ENCODE measurements at regions not wholly inside any gene's neighbourhood (a gene's known extent, or its start where the extent isn't known, plus 50 kb on each side); places are given as distances from the start of the nearest gene placed in this dataset.

GRCh38 chr6:21707524-21708319 lies 114.2 kb downstream of the SOX4 start:
- Histone ChIP-seq H3K27ac (ENCODE audit: low read length) (no peak overlapping the region), H3K4me3 (ENCODE audit: low read length) (no peak overlapping the region), H3K4me1 (ENCODE audit: control insufficient read depth, insufficient read depth, low read length) (no peaks in the 10 kb centered on the region), H3K9me3 (replicated peaks; ENCODE audit: control insufficient read depth, low read depth, low read length) (no peaks in the 10 kb centered on the region), H3K27me3 (ENCODE audit: control insufficient read depth, insufficient read depth, low read length) (no peaks in the 10 kb centered on the region), H3K36me3 (ENCODE audit: control insufficient read depth, insufficient read depth, low read length) (no peaks in the 10 kb centered on the region)
- DNase-seq, result no peak
- no CpG with 5 or more reads among the region's 3 CpGs for WGBS (ENCODE audit: insufficient coverage)

- Histone ChIP-seq H3K4me3 (ENCODE audit: low read length) (no peak overlapping the region), H3K27me3 (ENCODE audit: control insufficient read depth, insufficient read depth, low read length) (no peaks in the 10 kb centered on the region), H3K27ac (ENCODE audit: low read length) (no peak overlapping the region), H3K9me3 (replicated peaks; ENCODE audit: control insufficient read depth, low read depth, low read length) (no peaks in the 10 kb centered on the region), H3K36me3 (ENCODE audit: control insufficient read depth, insufficient read depth, low read length) (no peaks in the 10 kb centered on the region), H3K4me1 (ENCODE audit: control insufficient read depth, insufficient read depth, low read length) (no peaks in the 10 kb centered on the region)
- DNase-seq, result no peak
These were observed 114.7 kb downstream of the SOX4 start for GRCh38 chr6:21708320-21708580.

- no peaks in the 10 kb centered on the region for H3K27me3 ChIP-seq (ENCODE audit: control insufficient read depth, insufficient read depth, low read length)
- no peaks in the 10 kb centered on the region for H3K4me1 ChIP-seq (ENCODE audit: control insufficient read depth, insufficient read depth, low read length)
- 67% methylated on average over 1 of the region's 1 CpG for WGBS (ENCODE audit: insufficient coverage)
- no peak for DNase-seq
- H3K4me3 ChIP-seq (ENCODE audit: low read length), result no peak overlapping the region
- H3K9me3 ChIP-seq (replicated peaks; ENCODE audit: control insufficient read depth, low read depth, low read length), result no peaks in the 10 kb centered on the region
- no peaks in the 10 kb centered on the region for H3K36me3 ChIP-seq (ENCODE audit: control insufficient read depth, insufficient read depth, low read length)
- H3K27ac ChIP-seq (ENCODE audit: low read length), result no peak overlapping the region
These were observed 116.7 kb downstream of the SOX4 start for GRCh38 chr6:21710216-21710615.

GRCh38 chr6:21710908-21711627 lies 117.5 kb downstream of the SOX4 start:
- H3K36me3 ChIP-seq (ENCODE audit: control insufficient read depth, insufficient read depth, low read length), result no peaks in the 10 kb centered on the region
- no peaks in the 10 kb centered on the region for H3K27me3 ChIP-seq (ENCODE audit: control insufficient read depth, insufficient read depth, low read length)
- no peak overlapping the region for H3K4me3 ChIP-seq (ENCODE audit: low read length)
- no peaks in the 10 kb centered on the region for H3K9me3 ChIP-seq (replicated peaks; ENCODE audit: control insufficient read depth, low read depth, low read length)
- H3K27ac ChIP-seq (ENCODE audit: low read length), result no peak overlapping the region
- 78% methylated on average over 4 of the region's 7 CpGs for WGBS (ENCODE audit: insufficient coverage)
- no peaks in the 10 kb centered on the region for H3K4me1 ChIP-seq (ENCODE audit: control insufficient read depth, insufficient read depth, low read length)
- no peak for DNase-seq

GRCh38 chr6:21712213-21712612 lies 118.7 kb downstream of the SOX4 start:
- Histone ChIP-seq H3K27ac (ENCODE audit: low read length) (no peak overlapping the region), H3K9me3 (replicated peaks; ENCODE audit: control insufficient read depth, low read depth, low read length) (no peaks in the 10 kb centered on the region), H3K4me3 (ENCODE audit: low read length) (no peak overlapping the region), H3K27me3 (ENCODE audit: control insufficient read depth, insufficient read depth, low read length) (no peaks in the 10 kb centered on the region), H3K36me3 (ENCODE audit: control insufficient read depth, insufficient read depth, low read length) (no peaks in the 10 kb centered on the region), H3K4me1 (ENCODE audit: control insufficient read depth, insufficient read depth, low read length) (no peaks in the 10 kb centered on the region)
- WGBS (ENCODE audit: insufficient coverage), result 72% methylated on average over 2 of the region's 4 CpGs
- no peak for DNase-seq

- Histone ChIP-seq H3K27ac (ENCODE audit: low read length) (no peak overlapping the region), H3K9me3 (replicated peaks; ENCODE audit: control insufficient read depth, low read depth, low read length) (peaks cover under 1% of the 10 kb centered on the region)
- WGBS (ENCODE audit: insufficient coverage), result no CpG with 5 or more reads among the region's 2 CpGs
These were observed 119.9 kb downstream of the SOX4 start for GRCh38 chr6:21713481-21713880.

GRCh38 chr6:21715180-21715579 lies 121.6 kb downstream of the SOX4 start:
- no peak overlapping the region for H3K4me3 ChIP-seq (ENCODE audit: low read length)
- DNase-seq, result no peak
- H3K27ac ChIP-seq (ENCODE audit: low read length), result no peak overlapping the region
- H3K9me3 ChIP-seq (replicated peaks; ENCODE audit: control insufficient read depth, low read depth, low read length), result peaks cover 9% of the 10 kb centered on the region
- WGBS (ENCODE audit: insufficient coverage), result no CpG with 5 or more reads among the region's 5 CpGs
- H3K4me1 ChIP-seq (ENCODE audit: control insufficient read depth, insufficient read depth, low read length), result no peaks in the 10 kb centered on the region
- H3K27me3 ChIP-seq (ENCODE audit: control insufficient read depth, insufficient read depth, low read length), result no peaks in the 10 kb centered on the region
- no peaks in the 10 kb centered on the region for H3K36me3 ChIP-seq (ENCODE audit: control insufficient read depth, insufficient read depth, low read length)

More at GRCh38 chr6:21713481-21713880, 119.9 kb downstream of the SOX4 start:
- no peaks in the 10 kb centered on the region for H3K4me1 ChIP-seq (ENCODE audit: control insufficient read depth, insufficient read depth, low read length)
- no peaks in the 10 kb centered on the region for H3K36me3 ChIP-seq (ENCODE audit: control insufficient read depth, insufficient read depth, low read length)
- no peak overlapping the region for H3K4me3 ChIP-seq (ENCODE audit: low read length)
- no peak for DNase-seq
- no peaks in the 10 kb centered on the region for H3K27me3 ChIP-seq (ENCODE audit: control insufficient read depth, insufficient read depth, low read length)

DNA sequence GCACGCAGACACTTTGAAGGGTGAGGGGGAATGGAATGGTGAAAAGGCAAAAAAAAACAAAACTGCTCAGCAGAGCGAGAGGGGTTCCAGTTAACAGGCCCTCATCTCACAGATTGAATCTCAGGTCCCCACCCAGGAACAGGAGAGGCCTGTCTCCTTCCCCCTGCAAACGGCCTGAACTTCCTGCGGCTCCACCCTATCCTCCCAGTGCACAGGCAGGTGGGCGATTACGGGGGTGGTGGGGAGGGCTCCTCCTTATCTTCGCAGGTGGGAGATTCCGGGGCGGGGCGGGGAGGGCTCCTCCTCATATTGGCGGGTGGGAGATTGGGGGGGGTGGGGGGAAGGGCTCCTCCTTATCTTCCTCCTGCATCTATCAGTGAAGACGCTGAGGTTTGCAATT lies 129.0 kb downstream of the SOX4 start:
- Histone ChIP-seq H3K36me3 (ENCODE audit: control insufficient read depth, insufficient read depth, low read length) (no peaks in the 10 kb centered on the region), H3K27me3 (ENCODE audit: control insufficient read depth, insufficient read depth, low read length) (no peaks in the 10 kb centered on the region), H3K9me3 (replicated peaks; ENCODE audit: control insufficient read depth, low read depth, low read length) (peaks cover 9% of the 10 kb centered on the region), H3K27ac (ENCODE audit: low read length) (no peak overlapping the region), H3K4me3 (ENCODE audit: low read length) (no peak overlapping the region), H3K4me1 (ENCODE audit: control insufficient read depth, insufficient read depth, low read length) (no peaks in the 10 kb centered on the region)
- WGBS (ENCODE audit: insufficient coverage), result no CpG with 5 or more reads among the region's 12 CpGs
- DNase-seq, result no peak

DNA sequence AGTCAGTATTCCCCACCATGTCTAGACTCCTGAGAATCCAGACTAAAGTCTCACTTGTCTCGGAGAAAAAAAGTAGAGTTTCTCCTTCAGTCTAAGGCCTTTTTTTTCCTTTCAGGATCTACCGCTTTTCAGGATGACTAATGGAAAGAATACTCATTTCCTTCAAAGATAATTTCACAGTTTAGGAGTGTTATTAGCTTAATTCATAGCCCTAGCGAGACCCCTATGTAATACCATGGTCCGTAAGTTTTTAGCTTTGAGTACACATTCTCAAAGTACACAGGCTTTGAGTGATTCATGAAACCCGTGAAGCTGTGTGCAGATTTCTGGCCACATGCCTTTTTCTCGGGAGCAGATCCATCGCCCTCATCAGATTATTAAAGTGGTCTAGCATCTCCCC lies 133.1 kb downstream of the SOX4 start:
- DNase-seq, result no peak
- Histone ChIP-seq H3K27me3 (ENCODE audit: control insufficient read depth, insufficient read depth, low read length) (no peaks in the 10 kb centered on the region), H3K9me3 (replicated peaks; ENCODE audit: control insufficient read depth, low read depth, low read length) (no peaks in the 10 kb centered on the region), H3K36me3 (ENCODE audit: control insufficient read depth, insufficient read depth, low read length) (no peaks in the 10 kb centered on the region), H3K27ac (ENCODE audit: low read length) (no peak overlapping the region), H3K4me1 (ENCODE audit: control insufficient read depth, insufficient read depth, low read length) (no peaks in the 10 kb centered on the region), H3K4me3 (ENCODE audit: low read length) (no peak overlapping the region)
- no CpG with 5 or more reads among the region's 7 CpGs for WGBS (ENCODE audit: insufficient coverage)

GRCh38 chr6:21728141-21728540 lies 134.6 kb downstream of the SOX4 start:
- Histone ChIP-seq H3K4me3 (ENCODE audit: low read length) (no peak overlapping the region), H3K27ac (ENCODE audit: low read length) (no peak overlapping the region), H3K4me1 (ENCODE audit: control insufficient read depth, insufficient read depth, low read length) (no peaks in the 10 kb centered on the region), H3K27me3 (ENCODE audit: control insufficient read depth, insufficient read depth, low read length) (no peaks in the 10 kb centered on the region), H3K36me3 (ENCODE audit: control insufficient read depth, insufficient read depth, low read length) (no peaks in the 10 kb centered on the region), H3K9me3 (replicated peaks; ENCODE audit: control insufficient read depth, low read depth, low read length) (no peaks in the 10 kb centered on the region)
- 93% methylated on average over 6 of the region's 7 CpGs for WGBS (ENCODE audit: insufficient coverage)
- no peak for DNase-seq
